ENCODE measurements at regions not wholly inside any gene's neighbourhood (a gene's known extent, or its start where the extent isn't known, plus 50 kb on each side); places are given as distances from the start of the nearest gene placed in this dataset.
"Not testable (repeated sequence)": the region's sequence is repeated elsewhere in the genome, so short reads cannot be mapped to it uniquely, and the experiment has no call there.

DNA sequence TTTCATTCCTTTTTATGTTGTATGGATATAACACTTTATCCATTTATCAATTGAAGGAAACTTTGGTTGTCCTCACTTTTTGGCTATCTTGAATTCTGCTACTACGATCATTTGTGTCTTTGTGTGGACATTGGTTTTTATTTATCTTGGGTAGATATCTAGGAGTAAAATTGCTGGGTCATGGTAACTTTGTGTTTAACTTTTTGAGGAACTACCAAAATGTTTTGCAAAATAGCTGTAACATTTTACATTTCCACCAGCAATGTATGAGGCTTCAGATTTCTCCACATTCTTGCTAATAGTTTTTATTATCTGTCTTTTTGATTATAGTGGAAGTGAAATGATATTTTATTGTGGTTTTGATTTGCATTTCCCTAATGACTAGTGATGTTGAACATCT is 55.6 kb downstream of the TLNRD1 start:
- H3K9me3 Mint-ChIP-seq = no peaks in the 10 kb centered on the region
- peaks cover 14% of the 10 kb centered on the region for H3K4me1 Mint-ChIP-seq
- peak overlapping the region in 1 of 2 donors; percentile 19 for H3K27ac Mint-ChIP-seq
- DNase-seq (no peak), ATAC-seq (no peak)
- H3K27me3 Mint-ChIP-seq = no peaks in the 10 kb centered on the region
- no peak overlapping the region for H3K4me3 Mint-ChIP-seq

DNA sequence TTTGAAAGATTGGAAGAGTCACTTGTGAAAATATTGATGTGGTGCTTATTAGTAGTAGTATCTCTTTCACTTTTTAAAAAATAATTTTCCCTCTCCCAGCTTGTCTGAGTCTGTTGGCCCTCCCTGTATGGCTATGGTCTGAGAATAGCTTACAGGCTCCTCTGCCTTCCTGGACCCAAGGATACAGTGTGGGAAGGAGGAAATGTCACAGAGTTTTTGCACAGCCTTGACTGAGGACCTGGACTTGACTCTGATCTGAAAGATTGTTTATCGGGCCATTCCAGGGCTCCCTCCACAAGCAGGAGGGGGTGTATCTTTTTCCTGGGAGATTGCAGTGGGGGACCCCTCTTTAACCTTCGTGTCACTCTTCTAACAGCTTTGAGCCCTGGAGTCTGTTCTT is 59.7 kb downstream of the TLNRD1 start:
- Mint-ChIP-seq H3K4me1 (peaks cover 22% of the 10 kb centered on the region), H3K9me3 (no peaks in the 10 kb centered on the region), H3K27ac (peak overlapping the region in 1 of 2 donors; percentile 63), H3K4me3 (no peak overlapping the region), H3K27me3 (no peaks in the 10 kb centered on the region)
- ATAC-seq (no peak), DNase-seq (no peak)

- DNase-seq (no peak), ATAC-seq (no peak)
- no peaks in the 10 kb centered on the region for H3K9me3 Mint-ChIP-seq
- peaks cover 22% of the 10 kb centered on the region for H3K4me1 Mint-ChIP-seq
- no peak overlapping the region for H3K4me3 Mint-ChIP-seq
- H3K27me3 Mint-ChIP-seq = no peaks in the 10 kb centered on the region
- H3K27ac Mint-ChIP-seq = no peak overlapping the region
These were observed 60.2 kb downstream of the TLNRD1 start for GRCh38 chr15:81060907-81061306.

- Mint-ChIP-seq H3K4me3 (no peak overlapping the region), H3K27ac (no peak overlapping the region), H3K27me3 (no peaks in the 10 kb centered on the region), H3K4me1 (peaks cover 22% of the 10 kb centered on the region), H3K9me3 (no peaks in the 10 kb centered on the region)
- ATAC-seq (no peak), DNase-seq (no peak)
These were observed 60.9 kb downstream of the TLNRD1 start for GRCh38 chr15:81061490-81062253.

DNA sequence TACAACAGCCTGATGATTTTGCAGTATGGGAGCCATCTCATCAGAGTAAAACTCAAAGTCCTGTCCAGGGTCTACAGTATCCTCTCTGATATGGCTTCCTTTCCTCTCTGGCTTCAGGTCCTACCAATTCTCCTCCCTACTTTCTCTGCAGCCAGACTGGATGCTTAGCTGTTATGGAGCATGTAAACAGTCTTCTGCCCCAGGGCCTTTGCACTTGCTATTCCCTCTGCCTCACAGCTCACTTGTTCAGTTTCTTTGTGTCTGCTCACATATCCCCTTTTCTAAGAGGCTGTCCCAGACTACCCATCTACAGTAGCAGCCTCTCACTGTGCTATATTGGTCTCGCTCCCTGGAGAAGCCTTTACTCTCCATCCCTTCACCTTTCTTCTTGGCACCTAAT is 62.2 kb downstream of the TLNRD1 start:
- no peak for ATAC-seq
- Mint-ChIP-seq H3K4me1 (peaks cover 22% of the 10 kb centered on the region), H3K9me3 (no peaks in the 10 kb centered on the region), H3K27me3 (no peaks in the 10 kb centered on the region), H3K27ac (peak overlapping the region in 1 of 2 donors; percentile 7), H3K4me3 (no peak overlapping the region)
- no peak for DNase-seq

- Mint-ChIP-seq H3K9me3 (no peaks in the 10 kb centered on the region), H3K27me3 (no peaks in the 10 kb centered on the region)
These were observed 63.5 kb downstream of the TLNRD1 start for GRCh38 chr15:81064253-81064652.

GRCh38 chr15:81067567-81067966 is 66.5 kb upstream of the CFAP161 start:
- not testable (repeated sequence) for H3K27ac Mint-ChIP-seq, H3K27me3 Mint-ChIP-seq, ATAC-seq, H3K9me3 Mint-ChIP-seq, H3K4me1 Mint-ChIP-seq, DNase-seq, H3K4me3 Mint-ChIP-seq

More at GRCh38 chr15:81064253-81064652, 63.5 kb downstream of the TLNRD1 start:
- Mint-ChIP-seq H3K4me1 (peaks cover 22% of the 10 kb centered on the region), H3K4me3 (no peak overlapping the region), H3K27ac (no peak overlapping the region)
- ATAC-seq = no peak
- no peak for DNase-seq

DNA sequence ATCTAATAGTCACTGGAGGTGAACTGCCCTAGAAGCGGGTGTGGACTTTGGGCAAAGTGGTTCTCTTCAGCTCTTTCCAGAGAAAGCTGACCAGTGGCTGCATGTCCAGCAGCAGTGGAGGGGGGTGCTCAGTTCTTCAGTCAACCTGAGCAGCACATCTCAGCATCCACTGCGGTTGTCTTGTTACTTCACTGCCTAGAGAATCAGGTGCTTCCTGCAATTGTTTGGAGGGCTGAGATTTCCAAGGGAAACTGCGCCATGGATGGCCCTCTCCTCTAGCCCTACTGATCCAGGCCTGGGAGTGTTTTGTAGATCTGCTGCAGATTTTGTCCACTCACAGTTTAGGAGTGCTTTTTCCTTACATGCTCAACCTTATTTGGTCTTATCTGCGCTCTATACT is 65.6 kb upstream of the CFAP161 start:
- Mint-ChIP-seq H3K4me1 (no peaks in the 10 kb centered on the region), H3K27me3 (no peaks in the 10 kb centered on the region), H3K4me3 (no peak overlapping the region), H3K27ac (no peak overlapping the region), H3K9me3 (peaks cover 0 to 5% of the 10 kb centered on the region in 2 donors)
- ATAC-seq (no peak), DNase-seq (no peak)

- no peaks in the 10 kb centered on the region for H3K27me3 Mint-ChIP-seq
- ATAC-seq (no peak), DNase-seq (no peak)
- H3K27ac Mint-ChIP-seq = no peak overlapping the region
- H3K4me3 Mint-ChIP-seq = no peak overlapping the region
- H3K9me3 Mint-ChIP-seq = peaks cover 0 to 5% of the 10 kb centered on the region in 2 donors
- H3K4me1 Mint-ChIP-seq = peaks cover 3% of the 10 kb centered on the region
These were observed 64.7 kb upstream of the CFAP161 start for GRCh38 chr15:81069356-81069755.

- Mint-ChIP-seq H3K4me1 (peaks cover 9% of the 10 kb centered on the region), H3K27me3 (no peaks in the 10 kb centered on the region), H3K4me3 (no peak overlapping the region), H3K9me3 (peaks cover 0 to 5% of the 10 kb centered on the region in 2 donors), H3K27ac (no peak overlapping the region)
- DNase-seq = no peak
- no peak for ATAC-seq
These were observed 64.2 kb upstream of the CFAP161 start for GRCh38 chr15:81069909-81070308.

DNA sequence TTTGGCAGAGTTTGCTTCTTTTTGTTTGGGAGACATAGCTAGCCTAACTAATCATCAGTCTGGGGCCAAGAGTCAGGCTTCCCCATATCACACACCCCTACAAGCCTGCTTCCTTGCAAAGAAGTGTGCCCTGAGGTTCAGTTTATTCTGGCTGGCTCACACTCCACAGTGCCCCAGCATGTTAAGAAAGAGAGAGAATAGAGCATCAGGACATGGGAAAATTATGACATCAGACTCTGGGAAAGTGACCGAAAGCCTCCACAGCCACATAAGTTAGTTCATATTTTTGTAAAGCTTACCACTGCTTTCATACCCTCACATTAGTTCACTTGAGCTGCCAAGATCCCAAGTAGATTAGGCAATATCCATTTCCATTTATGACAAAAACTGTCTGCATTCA is 63.0 kb upstream of the CFAP161 start:
- no peak overlapping the region for H3K4me3 Mint-ChIP-seq
- no peaks in the 10 kb centered on the region for H3K27me3 Mint-ChIP-seq
- H3K4me1 Mint-ChIP-seq = peaks cover 13% of the 10 kb centered on the region
- peaks cover 0 to 5% of the 10 kb centered on the region in 2 donors for H3K9me3 Mint-ChIP-seq
- no peak for ATAC-seq
- H3K27ac Mint-ChIP-seq = no peak overlapping the region
- DNase-seq = no peak

DNA sequence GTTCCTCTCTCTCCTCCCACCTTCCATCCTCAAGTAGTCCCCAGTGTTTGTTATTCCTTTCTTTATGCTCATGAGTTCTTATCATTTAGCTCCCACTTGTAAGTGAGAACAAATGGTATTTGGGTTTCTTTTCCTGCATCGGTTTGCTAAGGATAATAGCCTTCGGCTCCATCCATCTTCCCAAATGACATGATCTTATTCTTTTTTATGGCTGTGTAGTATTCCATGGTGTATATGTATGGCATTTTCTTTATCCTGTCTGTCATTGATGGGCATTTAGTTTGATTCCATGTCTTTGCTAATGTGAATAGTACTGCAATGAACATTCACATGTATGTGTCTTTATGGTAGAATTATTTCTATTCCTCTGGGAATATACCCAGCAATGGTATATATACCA is 62.4 kb upstream of the CFAP161 start:
- ATAC-seq (no peak), DNase-seq (no peak)
- Mint-ChIP-seq H3K4me3 (no peak overlapping the region), H3K27ac (no peak overlapping the region), H3K4me1 (peaks cover 13% of the 10 kb centered on the region), H3K27me3 (no peaks in the 10 kb centered on the region), H3K9me3 (peaks cover 0 to 5% of the 10 kb centered on the region in 2 donors)

- DNase-seq (no peak), ATAC-seq (no peak)
- H3K9me3 Mint-ChIP-seq = peaks cover 0 to 5% of the 10 kb centered on the region in 2 donors
- peaks cover 13% of the 10 kb centered on the region for H3K4me1 Mint-ChIP-seq
- no peak overlapping the region for H3K4me3 Mint-ChIP-seq
- H3K27ac Mint-ChIP-seq = no peak overlapping the region
- no peaks in the 10 kb centered on the region for H3K27me3 Mint-ChIP-seq
These were observed 61.5 kb upstream of the CFAP161 start for GRCh38 chr15:81072551-81072950.

- no peak for DNase-seq
- peaks cover 13% of the 10 kb centered on the region for H3K4me1 Mint-ChIP-seq
- no peak overlapping the region for H3K27ac Mint-ChIP-seq
- no peak overlapping the region for H3K4me3 Mint-ChIP-seq
- H3K9me3 Mint-ChIP-seq = peaks cover 0 to 5% of the 10 kb centered on the region in 2 donors
- ATAC-seq = no peak
- H3K27me3 Mint-ChIP-seq = no peaks in the 10 kb centered on the region
These were observed 60.3 kb upstream of the CFAP161 start for GRCh38 chr15:81073801-81074200.

DNA sequence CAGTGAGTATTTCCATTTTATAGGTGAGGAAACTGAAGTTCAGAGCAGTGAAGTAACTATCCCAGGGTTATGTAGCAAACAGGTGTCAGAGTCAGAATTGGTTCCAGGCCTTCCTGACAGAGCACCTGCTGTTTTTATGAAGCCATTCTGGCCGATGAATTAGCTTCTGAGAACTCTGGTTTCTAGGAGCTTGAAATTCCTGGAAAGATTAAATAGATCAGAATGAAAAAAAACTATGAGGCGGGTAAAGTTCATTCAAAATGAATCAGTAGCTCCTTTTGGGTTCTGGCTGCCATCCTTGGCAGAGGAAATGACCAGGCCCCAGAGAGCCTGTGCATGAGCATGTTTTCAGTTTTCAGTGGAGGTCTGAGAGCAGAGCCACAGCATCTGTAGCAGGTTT is 59.3 kb upstream of the CFAP161 start:
- Mint-ChIP-seq H3K27me3 (no peaks in the 10 kb centered on the region), H3K9me3 (peaks cover 0 to 5% of the 10 kb centered on the region in 2 donors), H3K4me1 (peaks cover 13% of the 10 kb centered on the region), H3K4me3 (no peak overlapping the region), H3K27ac (peak overlapping the region in 1 of 2 donors; percentile 54)
- no peak for ATAC-seq
- no peak for DNase-seq

GRCh38 chr15:81075272-81075671 is 58.8 kb upstream of the CFAP161 start:
- no peak for DNase-seq
- peaks cover 13% of the 10 kb centered on the region for H3K4me1 Mint-ChIP-seq
- no peak overlapping the region for H3K4me3 Mint-ChIP-seq
- H3K27ac Mint-ChIP-seq = no peak overlapping the region
- ATAC-seq = no peak
- H3K9me3 Mint-ChIP-seq = peaks cover 0 to 5% of the 10 kb centered on the region in 2 donors
- H3K27me3 Mint-ChIP-seq = no peaks in the 10 kb centered on the region

GRCh38 chr15:81080996-81081395 is 53.1 kb upstream of the CFAP161 start:
- H3K9me3 Mint-ChIP-seq = no peaks in the 10 kb centered on the region
- no peaks in the 10 kb centered on the region for H3K27me3 Mint-ChIP-seq
- peaks cover 10% of the 10 kb centered on the region for H3K4me1 Mint-ChIP-seq
- no peak overlapping the region for H3K27ac Mint-ChIP-seq
- DNase-seq (no peak), ATAC-seq (no peak)
- H3K4me3 Mint-ChIP-seq = no peak overlapping the region
